ENCODE measurements at regions not wholly inside any gene's neighbourhood (a gene's known extent, or its start where the extent isn't known, plus 50 kb on each side); places are given as distances from the start of the nearest gene placed in this dataset.

DNA sequence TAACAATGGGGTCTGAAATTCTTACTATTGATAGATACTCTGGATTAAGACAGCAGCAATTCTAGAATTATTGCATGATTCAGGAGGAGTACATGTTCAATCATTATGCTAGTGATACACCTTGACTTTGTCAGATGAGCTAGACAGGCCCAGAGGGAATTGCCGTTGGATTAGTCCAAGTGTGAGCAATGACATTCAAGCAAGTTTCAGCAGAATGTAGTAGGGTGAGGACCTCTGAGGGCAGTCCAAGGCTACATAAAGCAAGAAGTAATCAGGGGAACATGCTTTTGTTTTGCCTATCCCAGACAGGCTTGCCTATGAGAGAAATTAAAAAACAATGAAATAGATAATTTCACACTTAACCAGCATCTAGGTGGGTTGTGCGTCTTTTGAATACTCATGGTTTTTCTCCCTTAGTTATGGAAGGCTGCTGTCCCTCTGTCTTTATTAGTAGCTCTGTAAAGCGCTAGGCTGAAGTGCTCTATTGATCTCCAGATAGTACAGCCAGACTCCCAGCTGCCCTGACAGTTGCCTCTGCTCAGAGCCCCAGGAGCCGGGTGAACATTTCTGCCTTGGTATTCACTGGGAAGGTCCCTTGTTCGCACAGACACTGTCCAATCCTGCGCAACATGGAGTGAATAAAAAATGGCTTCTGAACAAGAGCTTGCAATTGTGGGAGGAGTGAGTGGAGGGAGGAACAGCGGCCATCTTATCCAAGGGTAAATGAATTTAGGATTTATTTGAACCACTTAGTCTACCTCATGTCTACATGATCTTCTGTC lies 316.6 kb upstream of the ONECUT1 start:
- Histone ChIP-seq H3K27me3 (ENCODE audit: insufficient read depth, low read length, poor library complexity) (no peaks in the 10 kb centered on the region), H3K79me1 (ENCODE audit: low read length) (no peaks in the 10 kb centered on the region), H3K27ac (ENCODE audit: low read depth, low read length) (no peak overlapping the region), H4K8ac (ENCODE audit: low read depth, low read length) (no peak overlapping the region), H3K4ac (ENCODE audit: low read depth, low read length) (no peak overlapping the region), H3K18ac (ENCODE audit: low read length) (no peak overlapping the region), H2BK120ac (ENCODE audit: low read depth, low read length) (no peak overlapping the region), H3K56ac (ENCODE audit: low read length) (no peak overlapping the region), H3K4me1 (ENCODE audit: control insufficient read depth, low read depth, low read length) (no peaks in the 10 kb centered on the region), H4K5ac (ENCODE audit: low read length) (no peak overlapping the region), H2AK5ac (ENCODE audit: low read length) (no peak overlapping the region), H3K36me3 (ENCODE audit: control insufficient read depth, insufficient read depth, low read length) (no peaks in the 10 kb centered on the region), H2BK15ac (replicated peaks; ENCODE audit: low read depth) (no peak overlapping the region), H3K9ac (ENCODE audit: low read length) (no peak overlapping the region), H3K4me2 (ENCODE audit: low read length) (no peak overlapping the region), H3K4me3 (ENCODE audit: low read length) (no peak overlapping the region), H3K23ac (ENCODE audit: low read length) (no peak overlapping the region), H2BK5ac (ENCODE audit: low read length) (no peak overlapping the region), H3K79me2 (ENCODE audit: control insufficient read depth, insufficient read depth, low read length) (no peaks in the 10 kb centered on the region)
- DNase-seq, result no peak
- no CpG with 5 or more reads among the region's 7 CpGs for WGBS (ENCODE audit: extremely low coverage, insufficient coverage, low lambda C conversion rate)

DNA sequence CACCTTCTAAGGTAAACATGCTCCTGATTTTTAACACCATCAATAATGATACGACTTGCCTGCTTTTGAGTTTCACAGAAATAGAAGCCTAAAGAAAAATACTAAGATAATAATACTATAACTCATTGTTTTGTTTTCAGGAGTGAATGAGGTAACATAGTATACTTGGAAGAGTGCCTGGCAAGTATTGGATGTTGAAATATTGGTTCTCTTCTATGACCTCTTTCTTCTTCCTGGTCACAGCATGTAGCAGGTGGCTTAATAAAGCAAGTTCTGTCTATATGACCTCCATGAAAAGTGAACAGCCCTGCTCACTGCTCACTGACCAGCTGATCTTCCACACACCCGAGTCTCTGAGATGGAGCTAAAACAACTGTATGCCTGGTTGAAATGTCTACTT lies 312.3 kb upstream of the ONECUT1 start:
- no peaks in the 10 kb centered on the region for H3K27me3 ChIP-seq (ENCODE audit: insufficient read depth, low read length, poor library complexity)
- no peak overlapping the region for H3K4me2 ChIP-seq (ENCODE audit: low read length)
- H3K79me2 ChIP-seq (ENCODE audit: control insufficient read depth, insufficient read depth, low read length), result no peaks in the 10 kb centered on the region
- no peak overlapping the region for H2BK5ac ChIP-seq (ENCODE audit: low read length)
- H3K23ac ChIP-seq (ENCODE audit: low read length), result no peak overlapping the region
- H3K36me3 ChIP-seq (ENCODE audit: control insufficient read depth, insufficient read depth, low read length), result no peaks in the 10 kb centered on the region
- no CpG with 5 or more reads among the region's 2 CpGs for WGBS (ENCODE audit: extremely low coverage, insufficient coverage, low lambda C conversion rate)
- no peak overlapping the region for H2BK15ac ChIP-seq (replicated peaks; ENCODE audit: low read depth)
- H3K56ac ChIP-seq (ENCODE audit: low read length), result no peak overlapping the region
- no peaks in the 10 kb centered on the region for H3K79me1 ChIP-seq (ENCODE audit: low read length)
- H3K4me3 ChIP-seq (ENCODE audit: low read length), result no peak overlapping the region
- H2BK120ac ChIP-seq (ENCODE audit: low read depth, low read length), result no peak overlapping the region
- H3K4me1 ChIP-seq (ENCODE audit: control insufficient read depth, low read depth, low read length), result no peaks in the 10 kb centered on the region
- H3K27ac ChIP-seq (ENCODE audit: low read depth, low read length), result no peak overlapping the region
- H4K8ac ChIP-seq (ENCODE audit: low read depth, low read length), result no peak overlapping the region
- no peak overlapping the region for H2AK5ac ChIP-seq (ENCODE audit: low read length)
- H3K18ac ChIP-seq (ENCODE audit: low read length), result no peak overlapping the region
- H4K5ac ChIP-seq (ENCODE audit: low read length), result no peak overlapping the region
- H3K4ac ChIP-seq (ENCODE audit: low read depth, low read length), result no peak overlapping the region
- no peak for DNase-seq
- H3K9ac ChIP-seq (ENCODE audit: low read length), result no peak overlapping the region

DNA sequence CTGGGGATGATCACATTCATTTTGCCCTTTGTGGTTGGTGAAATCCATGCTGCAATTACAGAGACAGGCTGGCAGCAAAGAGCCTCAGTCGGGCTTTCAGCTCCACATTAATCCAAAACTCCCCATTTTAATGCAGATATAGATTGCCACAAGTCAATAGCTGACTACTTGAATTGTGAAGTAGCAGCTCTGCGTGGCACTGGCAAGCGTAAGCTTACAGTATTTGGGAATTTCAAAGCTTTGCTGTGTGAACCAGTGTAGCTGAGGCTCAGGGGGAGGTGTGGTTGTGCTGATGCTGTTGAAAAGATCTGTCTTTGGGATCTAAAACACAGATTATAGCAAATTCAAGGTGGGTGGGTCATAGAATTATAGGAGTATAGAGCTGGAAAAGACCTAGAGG lies 290.3 kb upstream of the ONECUT1 start:
- H3K27ac ChIP-seq (ENCODE audit: low read depth, low read length), result no peak overlapping the region
- no CpG with 5 or more reads among the region's 3 CpGs for WGBS (ENCODE audit: extremely low coverage, insufficient coverage, low lambda C conversion rate)
- no peak overlapping the region for H4K5ac ChIP-seq (ENCODE audit: low read length)

DNA sequence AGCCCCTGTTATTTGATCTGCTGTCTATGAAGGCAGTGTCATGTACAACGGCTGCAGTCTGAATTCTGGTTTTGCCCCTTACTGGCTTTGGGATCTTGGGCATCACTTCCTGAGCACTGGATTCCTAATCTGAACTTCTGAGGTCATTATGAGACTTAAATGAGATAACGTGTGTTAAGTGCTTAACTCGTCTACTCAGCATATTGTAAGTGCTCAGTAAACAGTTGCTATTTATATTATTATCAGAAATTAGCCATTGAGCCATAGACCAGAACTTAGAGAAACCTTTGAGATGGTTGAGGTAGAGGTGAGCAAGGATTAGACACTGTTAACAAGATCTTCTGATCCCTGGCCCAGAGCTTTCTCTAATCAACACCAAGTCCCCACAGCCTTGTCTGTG lies 284.1 kb upstream of the ONECUT1 start:
- no peak overlapping the region for H3K9ac ChIP-seq (ENCODE audit: low read length)
- no peak overlapping the region for H3K27ac ChIP-seq (ENCODE audit: low read depth, low read length)
- no peak overlapping the region for H3K4me2 ChIP-seq (ENCODE audit: low read length)
- no peak overlapping the region for H4K8ac ChIP-seq (ENCODE audit: low read depth, low read length)
- H3K4ac ChIP-seq (ENCODE audit: low read depth, low read length), result no peak overlapping the region
- H3K56ac ChIP-seq (ENCODE audit: low read length), result no peak overlapping the region
- no peak overlapping the region for H2AK5ac ChIP-seq (ENCODE audit: low read length)
- no peaks in the 10 kb centered on the region for H3K79me2 ChIP-seq (ENCODE audit: control insufficient read depth, insufficient read depth, low read length)
- H2BK120ac ChIP-seq (ENCODE audit: low read depth, low read length), result no peak overlapping the region
- H3K23ac ChIP-seq (ENCODE audit: low read length), result no peak overlapping the region
- no peak overlapping the region for H4K5ac ChIP-seq (ENCODE audit: low read length)
- H2BK5ac ChIP-seq (ENCODE audit: low read length), result no peak overlapping the region
- H2BK15ac ChIP-seq (replicated peaks; ENCODE audit: low read depth), result no peak overlapping the region
- no peaks in the 10 kb centered on the region for H3K79me1 ChIP-seq (ENCODE audit: low read length)
- no peaks in the 10 kb centered on the region for H3K27me3 ChIP-seq (ENCODE audit: insufficient read depth, low read length, poor library complexity)
- WGBS (ENCODE audit: extremely low coverage, insufficient coverage, low lambda C conversion rate), result no CpG with 5 or more reads among the region's 3 CpGs
- no peak for DNase-seq
- H3K18ac ChIP-seq (ENCODE audit: low read length), result no peak overlapping the region
- no peaks in the 10 kb centered on the region for H3K36me3 ChIP-seq (ENCODE audit: control insufficient read depth, insufficient read depth, low read length)
- H3K4me1 ChIP-seq (ENCODE audit: control insufficient read depth, low read depth, low read length), result no peaks in the 10 kb centered on the region
- H3K4me3 ChIP-seq (ENCODE audit: low read length), result no peak overlapping the region

More for the DNA sequence above, 290.3 kb upstream of the ONECUT1 start:
- Histone ChIP-seq H3K27me3 (ENCODE audit: insufficient read depth, low read length, poor library complexity) (no peaks in the 10 kb centered on the region), H2BK120ac (ENCODE audit: low read depth, low read length) (no peak overlapping the region), H3K23ac (ENCODE audit: low read length) (no peak overlapping the region), H2BK15ac (replicated peaks; ENCODE audit: low read depth) (no peak overlapping the region), H3K79me2 (ENCODE audit: control insufficient read depth, insufficient read depth, low read length) (no peaks in the 10 kb centered on the region), H4K8ac (ENCODE audit: low read depth, low read length) (no peak overlapping the region), H3K4me3 (ENCODE audit: low read length) (no peak overlapping the region), H3K4me2 (ENCODE audit: low read length) (no peak overlapping the region), H3K36me3 (ENCODE audit: control insufficient read depth, insufficient read depth, low read length) (no peaks in the 10 kb centered on the region), H3K4me1 (ENCODE audit: control insufficient read depth, low read depth, low read length) (no peaks in the 10 kb centered on the region), H2BK5ac (ENCODE audit: low read length) (no peak overlapping the region), H3K56ac (ENCODE audit: low read length) (no peak overlapping the region), H3K18ac (ENCODE audit: low read length) (no peak overlapping the region), H2AK5ac (ENCODE audit: low read length) (no peak overlapping the region), H3K79me1 (ENCODE audit: low read length) (no peaks in the 10 kb centered on the region), H3K4ac (ENCODE audit: low read depth, low read length) (no peak overlapping the region), H3K9ac (ENCODE audit: low read length) (no peak overlapping the region)
- DNase-seq, result no peak

DNA sequence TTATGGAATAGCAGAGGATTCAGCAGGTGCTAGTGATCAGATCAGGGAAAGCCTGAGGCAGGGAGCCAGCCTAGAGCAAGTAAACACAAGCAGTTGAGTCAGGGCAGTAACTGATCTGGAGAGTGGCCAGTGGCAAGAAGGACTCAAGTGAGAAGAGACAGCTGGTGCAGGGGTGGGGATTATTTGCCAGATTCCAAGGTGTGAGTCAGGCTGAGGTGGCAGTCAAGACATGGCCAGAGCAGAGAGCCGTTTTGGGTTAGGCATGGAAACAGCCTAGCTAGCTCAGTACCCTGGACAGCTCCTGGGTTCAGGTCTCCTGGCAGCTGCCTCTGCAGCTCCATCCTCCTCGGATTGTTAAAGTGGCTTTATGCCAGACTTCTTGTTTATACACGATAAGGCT lies 281.9 kb upstream of the ONECUT1 start:
- Histone ChIP-seq H3K27ac (ENCODE audit: low read depth, low read length) (no peak overlapping the region), H3K79me1 (ENCODE audit: low read length) (no peaks in the 10 kb centered on the region), H4K8ac (ENCODE audit: low read depth, low read length) (no peak overlapping the region), H3K23ac (ENCODE audit: low read length) (no peak overlapping the region), H4K5ac (ENCODE audit: low read length) (no peak overlapping the region), H3K27me3 (ENCODE audit: insufficient read depth, low read length, poor library complexity) (no peaks in the 10 kb centered on the region), H2AK5ac (ENCODE audit: low read length) (no peak overlapping the region), H3K4me3 (ENCODE audit: low read length) (no peak overlapping the region), H3K4me1 (ENCODE audit: control insufficient read depth, low read depth, low read length) (no peaks in the 10 kb centered on the region), H3K79me2 (ENCODE audit: control insufficient read depth, insufficient read depth, low read length) (no peaks in the 10 kb centered on the region), H2BK120ac (ENCODE audit: low read depth, low read length) (no peak overlapping the region), H3K56ac (ENCODE audit: low read length) (no peak overlapping the region), H2BK15ac (replicated peaks; ENCODE audit: low read depth) (no peak overlapping the region), H3K9ac (ENCODE audit: low read length) (no peak overlapping the region), H2BK5ac (ENCODE audit: low read length) (no peak overlapping the region), H3K4ac (ENCODE audit: low read depth, low read length) (no peak overlapping the region), H3K36me3 (ENCODE audit: control insufficient read depth, insufficient read depth, low read length) (no peaks in the 10 kb centered on the region), H3K4me2 (ENCODE audit: low read length) (no peak overlapping the region), H3K18ac (ENCODE audit: low read length) (no peak overlapping the region)
- WGBS (ENCODE audit: extremely low coverage, insufficient coverage, low lambda C conversion rate), result no CpG with 5 or more reads among the region's 3 CpGs
- peak; percentile 92 for DNase-seq

DNA sequence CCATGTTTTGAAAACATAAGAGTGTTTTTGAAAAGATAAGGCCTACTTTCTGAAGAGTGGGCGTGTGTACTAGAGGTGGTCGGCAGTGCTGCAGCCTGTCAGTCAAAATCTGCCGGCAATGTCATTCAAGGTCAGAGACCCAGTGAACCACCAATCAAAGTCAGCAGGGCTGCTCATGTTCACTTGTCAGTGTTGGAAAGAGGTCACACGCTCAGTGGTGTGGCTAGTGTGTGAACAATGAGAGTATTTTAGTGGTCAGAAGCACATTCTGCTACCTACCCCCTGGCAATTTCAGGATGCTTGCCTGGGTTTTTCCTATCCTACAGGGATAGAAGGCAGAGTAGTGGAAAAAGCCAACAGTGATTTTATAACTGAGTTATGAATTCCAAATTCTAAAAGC lies 278.5 kb upstream of the ONECUT1 start:
- H3K79me1 ChIP-seq (ENCODE audit: low read length), result no peaks in the 10 kb centered on the region
- no peak overlapping the region for H2BK5ac ChIP-seq (ENCODE audit: low read length)
- H3K27ac ChIP-seq (ENCODE audit: low read depth, low read length), result no peak overlapping the region
- no peak overlapping the region for H3K56ac ChIP-seq (ENCODE audit: low read length)
- no peaks in the 10 kb centered on the region for H3K36me3 ChIP-seq (ENCODE audit: control insufficient read depth, insufficient read depth, low read length)
- no peak overlapping the region for H2BK120ac ChIP-seq (ENCODE audit: low read depth, low read length)
- no peak overlapping the region for H3K4ac ChIP-seq (ENCODE audit: low read depth, low read length)
- no peak overlapping the region for H4K8ac ChIP-seq (ENCODE audit: low read depth, low read length)
- H3K27me3 ChIP-seq (ENCODE audit: insufficient read depth, low read length, poor library complexity), result no peaks in the 10 kb centered on the region
- DNase-seq, result no peak
- no peaks in the 10 kb centered on the region for H3K4me1 ChIP-seq (ENCODE audit: control insufficient read depth, low read depth, low read length)
- H2AK5ac ChIP-seq (ENCODE audit: low read length), result no peak overlapping the region
- no peak overlapping the region for H3K4me3 ChIP-seq (ENCODE audit: low read length)
- no peak overlapping the region for H4K5ac ChIP-seq (ENCODE audit: low read length)
- no peak overlapping the region for H3K4me2 ChIP-seq (ENCODE audit: low read length)
- no peaks in the 10 kb centered on the region for H3K79me2 ChIP-seq (ENCODE audit: control insufficient read depth, insufficient read depth, low read length)
- H3K18ac ChIP-seq (ENCODE audit: low read length), result no peak overlapping the region
- H3K9ac ChIP-seq (ENCODE audit: low read length), result no peak overlapping the region
- no CpG with 5 or more reads among the region's 4 CpGs for WGBS (ENCODE audit: extremely low coverage, insufficient coverage, low lambda C conversion rate)
- no peak overlapping the region for H2BK15ac ChIP-seq (replicated peaks; ENCODE audit: low read depth)
- no peak overlapping the region for H3K23ac ChIP-seq (ENCODE audit: low read length)

Data from mesendoderm (in vitro differentiated cells).